Umbilical cord (tissue), 1 donor: ENCODE measurements at regions not wholly inside any gene's neighbourhood (a gene's known extent, or its start where the extent isn't known, plus 50 kb on each side); places are given as distances from the start of the nearest gene placed in this dataset.

Experiments
- DNase-seq: peaks from one replicate; pipeline ENCODE4 v3.0.0-alpha.2; 2015; ENCODE audit warnings: low spot score

DNA sequence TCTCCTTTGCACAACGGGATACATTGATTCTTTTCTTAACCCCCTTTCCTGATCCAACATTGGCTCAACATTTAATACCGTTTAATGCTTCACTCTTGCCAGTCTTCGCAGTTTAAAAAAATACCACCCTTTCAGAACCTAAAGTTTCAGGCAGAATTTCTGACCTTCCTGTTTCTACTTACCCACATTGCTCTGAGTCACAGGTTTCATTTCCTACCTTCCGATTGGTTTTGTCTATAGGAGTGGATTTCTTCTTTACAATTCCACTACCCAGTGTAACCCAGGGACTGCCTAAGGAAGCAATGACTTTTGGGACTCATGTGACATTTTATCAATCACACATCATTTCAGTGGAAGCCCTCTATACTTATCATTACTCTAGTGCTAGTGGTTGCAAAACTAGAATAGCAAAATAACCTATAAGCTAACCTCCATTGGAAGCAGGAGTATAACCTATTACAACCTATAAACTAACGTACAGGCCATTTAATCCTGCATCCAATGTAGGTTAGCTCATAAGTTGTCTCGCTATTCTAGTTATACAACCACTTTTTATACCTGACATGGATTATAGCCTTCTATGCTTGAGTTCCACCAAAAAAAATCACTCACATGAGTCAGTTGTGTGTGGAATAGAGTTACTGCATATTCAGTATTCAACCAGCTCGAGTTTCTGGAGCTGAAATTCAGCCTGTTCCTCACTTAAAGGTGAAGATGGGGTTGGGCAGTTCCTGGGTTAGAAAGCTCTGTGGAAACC, 64.9 kb upstream of the KITLG start:
- no peak for DNase-seq

DNA sequence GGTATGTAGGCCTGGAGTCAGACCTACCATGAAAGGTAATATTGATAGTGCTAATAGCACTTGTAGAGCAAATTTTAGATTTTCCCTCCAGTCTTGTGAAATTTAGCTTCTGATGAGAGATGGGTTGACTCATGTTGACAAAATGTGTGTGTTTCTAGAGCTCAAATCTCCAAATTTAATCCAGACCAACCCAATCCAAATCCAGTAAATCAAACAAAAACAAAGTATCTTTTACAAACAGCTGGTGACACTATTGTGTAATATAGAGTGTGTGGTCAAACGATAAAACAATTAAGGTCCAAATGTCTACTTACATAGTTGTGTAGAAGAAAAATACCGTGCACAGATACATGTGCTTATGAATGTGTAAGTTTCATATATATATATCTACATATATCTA, 63.4 kb upstream of the KITLG start:
- DNase-seq: no peak

DNA sequence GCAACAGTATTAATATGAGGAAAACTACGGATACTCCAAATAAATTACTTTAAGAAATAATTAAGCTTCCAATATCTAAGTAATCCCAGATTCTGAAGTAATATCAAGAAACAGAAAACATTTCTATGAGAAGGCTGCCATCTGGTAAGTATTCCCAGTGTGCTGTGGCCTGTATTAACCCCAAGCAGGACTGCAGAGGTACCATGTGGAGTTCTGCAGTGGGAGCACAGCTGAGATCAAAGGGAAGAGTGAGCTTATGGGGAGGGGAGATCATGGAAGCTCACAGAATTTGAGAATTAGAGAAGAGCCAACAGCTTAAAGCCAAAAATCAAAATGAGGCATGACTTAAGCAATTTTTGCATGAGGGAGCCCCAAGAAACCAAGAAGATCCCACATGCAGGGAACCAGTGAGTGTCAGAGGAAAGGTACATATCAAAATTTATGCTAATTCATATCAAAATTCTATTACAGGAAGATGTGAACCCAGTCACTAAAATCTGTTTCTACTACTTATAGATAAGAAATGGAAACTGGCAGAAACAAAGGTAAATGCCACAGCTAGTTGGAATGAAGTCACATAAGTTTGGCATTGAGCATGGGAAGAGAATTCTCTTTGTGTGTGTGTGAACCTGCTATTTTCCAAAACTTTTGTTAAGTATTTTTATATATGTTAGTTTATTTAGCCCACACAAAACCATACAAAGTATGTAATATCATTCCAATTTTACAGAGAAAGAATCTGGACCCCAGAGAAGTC, 62.6 kb upstream of the KITLG start:
- DNase-seq: peak; percentile 39

DNA sequence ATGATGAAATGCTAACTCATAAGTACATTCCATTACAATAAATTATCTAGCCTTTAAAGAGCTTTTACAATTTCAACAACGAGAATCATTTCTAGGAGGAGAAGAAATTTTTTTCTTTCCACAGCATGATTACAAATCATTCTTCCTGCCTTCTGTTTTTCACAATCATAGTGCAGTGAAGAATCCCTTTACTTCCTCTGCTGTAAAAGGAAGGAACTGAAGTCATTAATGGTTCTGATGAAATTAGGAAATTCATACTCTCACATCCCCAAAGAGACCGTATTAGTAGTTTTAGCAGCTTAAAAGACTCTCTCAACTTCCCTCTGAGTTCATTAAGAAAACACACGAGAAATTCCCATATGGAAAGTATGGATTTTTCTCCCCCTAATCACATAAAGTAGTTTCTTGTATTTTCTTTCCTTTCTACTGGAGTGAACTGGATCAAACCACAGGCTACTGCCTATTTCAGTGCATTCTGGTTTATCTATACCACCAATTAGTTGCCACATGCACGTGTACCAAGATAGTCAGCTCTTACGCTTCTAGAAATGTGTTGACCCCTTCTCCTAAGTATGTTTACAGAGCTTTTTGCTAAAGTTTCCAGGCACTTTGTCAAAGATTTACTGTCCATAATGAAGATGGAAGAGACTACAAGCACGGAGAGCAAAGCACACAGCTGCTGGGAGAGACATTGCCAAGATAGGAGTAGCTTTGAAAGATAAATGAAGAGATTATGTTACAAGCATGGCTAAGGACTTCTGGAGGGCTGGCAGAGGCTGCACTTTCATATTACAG, 58.9 kb upstream of the KITLG start:
- DNase-seq: peak; percentile 87

DNA sequence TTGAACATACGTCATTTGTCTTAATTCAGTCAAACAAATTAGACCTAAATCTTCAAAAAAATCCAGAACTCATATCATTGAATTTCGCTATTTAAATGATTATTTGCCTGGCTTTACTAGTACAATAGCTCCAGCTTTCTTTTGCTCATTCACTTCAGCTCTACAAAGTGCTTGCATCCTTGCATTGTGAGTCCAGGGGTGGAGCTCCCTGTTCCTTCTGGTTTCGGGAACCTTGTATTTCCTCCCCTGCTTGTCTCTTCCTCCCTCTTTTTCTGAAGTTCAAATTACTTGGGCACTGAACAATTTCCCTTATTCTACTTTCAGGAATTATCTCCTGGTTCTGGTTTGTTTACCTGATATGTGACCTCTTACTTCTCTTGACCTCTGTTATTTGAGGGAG, 58.1 kb upstream of the KITLG start:
- peak; percentile 16 for DNase-seq

DNA sequence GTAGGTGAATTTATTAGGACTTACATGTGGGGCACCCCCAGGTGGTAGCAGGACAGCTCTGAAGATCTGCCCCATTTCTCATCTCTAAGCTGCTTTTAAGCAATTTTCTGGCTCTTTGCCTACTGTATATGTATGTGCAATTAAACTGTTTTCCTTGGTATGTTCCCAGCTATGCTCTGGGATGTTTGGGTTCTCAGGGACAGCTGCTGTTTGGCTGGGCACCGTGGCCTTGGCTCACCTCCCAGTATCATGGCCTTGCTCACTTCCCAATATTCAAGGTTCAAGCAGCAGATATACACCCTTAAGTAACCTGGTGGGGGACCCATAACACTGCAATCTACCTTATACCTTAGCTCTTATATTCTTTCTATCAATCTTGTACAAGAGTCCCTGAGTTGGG, 53.7 kb upstream of the KITLG start:
- no peak for DNase-seq

DNA sequence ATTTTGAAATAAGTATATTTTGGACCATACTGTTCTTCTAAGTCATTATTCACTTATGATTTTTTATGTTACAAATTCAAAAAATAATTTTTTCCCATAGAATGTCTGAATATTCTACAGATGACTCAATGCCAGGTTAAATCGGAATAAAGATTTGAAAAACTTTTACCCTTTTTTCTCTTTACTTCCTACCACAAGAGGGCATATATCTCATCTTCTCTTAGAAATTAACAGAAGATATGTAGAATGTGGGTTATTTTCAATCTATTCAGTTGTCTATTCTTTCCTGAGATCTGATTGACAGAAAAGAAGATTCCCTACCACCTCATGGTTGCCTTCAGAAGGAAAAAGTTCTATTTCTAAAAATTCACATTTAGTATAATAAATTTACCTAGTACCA, 53.0 kb upstream of the KITLG start:
- no peak for DNase-seq

DNA sequence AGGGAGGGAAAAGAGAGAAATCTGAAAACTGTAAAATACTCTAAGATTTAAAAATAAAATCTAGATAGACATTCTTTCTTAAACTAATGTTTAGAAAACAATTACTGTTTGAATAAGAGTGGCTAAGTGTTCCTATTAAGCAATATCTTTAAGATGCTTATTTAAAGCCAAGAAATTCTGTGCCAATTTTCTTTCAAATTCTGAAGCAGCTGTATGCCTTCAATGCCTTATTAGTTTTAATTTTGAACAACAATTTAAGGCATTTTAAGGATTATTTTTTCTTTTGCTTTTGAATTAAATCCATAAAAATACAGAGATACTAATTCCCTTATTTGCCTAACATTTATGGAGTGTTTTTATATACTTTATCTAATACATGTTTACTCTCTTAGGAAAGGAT, 50.3 kb upstream of the KITLG start:
- DNase-seq: no peak
